ENCODE measurements at regions not wholly inside any gene's neighbourhood (a gene's known extent, or its start where the extent isn't known, plus 50 kb on each side); places are given as distances from the start of the nearest gene placed in this dataset.
"Not testable (repeated sequence)": the region's sequence is repeated elsewhere in the genome, so short reads cannot be mapped to it uniquely, and the experiment has no call there.

GRCh38 chr1:219074084-219074728 lies 99.5 kb upstream of the LYPLAL1 start:
- H3K4me2 ChIP-seq: no peak overlapping the region
- H3K27me3 ChIP-seq: no peaks in the 10 kb centered on the region
- no peaks in the 10 kb centered on the region for H3K4me1 ChIP-seq
- no peak for TF ChIP-seq Cebpa-rat (IDR thresholded peaks at IDR 0.05)
- H3K9me3 ChIP-seq (replicated peaks in 1 of 11): peaks cover 0 to 30% (median 8%) of the 10 kb centered on the region in 11 experiments; a peak in 10 of 22 replicates
- no peak overlapping the region for H3K27ac ChIP-seq
- H3K4me3 ChIP-seq: no peak overlapping the region
- no peaks in the 10 kb centered on the region for H4K20me1 ChIP-seq
- H3K36me3 ChIP-seq: no peaks in the 10 kb centered on the region
- no peak overlapping the region for H3K9ac ChIP-seq

DNA sequence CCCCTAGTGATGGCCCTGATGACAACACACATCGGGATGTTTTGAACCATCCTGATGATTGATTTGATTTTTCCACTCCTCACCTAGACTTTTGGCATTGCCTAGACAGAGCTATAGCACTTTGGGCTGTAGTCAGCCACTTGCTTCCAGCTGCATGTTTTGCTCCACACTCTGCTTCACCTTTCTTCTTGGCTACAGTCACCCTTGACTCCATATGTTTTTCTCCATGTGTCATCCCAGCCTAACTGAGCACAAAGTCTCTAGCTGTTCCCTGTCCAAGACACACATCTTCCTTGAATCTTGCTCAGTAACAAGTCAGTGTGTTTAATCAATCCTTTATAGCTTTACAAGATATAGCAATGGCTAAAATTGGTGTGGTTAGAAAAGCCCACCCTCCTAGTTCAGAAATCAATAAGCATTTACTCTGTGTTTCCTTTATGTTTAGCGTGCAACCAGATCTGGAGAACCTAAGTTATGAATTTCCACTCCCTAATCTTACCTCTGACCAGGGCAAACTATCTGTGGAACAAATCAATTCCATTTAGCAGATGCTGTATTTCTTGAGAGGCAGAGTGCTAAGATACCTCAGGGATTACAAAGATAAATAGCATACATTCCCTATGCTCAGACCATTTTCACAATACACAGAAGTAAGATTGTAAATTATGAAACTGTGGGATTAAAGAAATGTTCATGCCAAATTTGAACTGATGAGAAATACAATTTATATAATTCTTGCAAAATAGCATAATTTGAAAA lies 98.4 kb upstream of the LYPLAL1 start:
- TF ChIP-seq Cebpa-rat (IDR thresholded peaks at IDR 0.05): no peak
- no peaks in the 10 kb centered on the region for H3K36me3 ChIP-seq
- no peak overlapping the region for H3K27ac ChIP-seq

GRCh38 chr1:219076326-219076937 lies 97.2 kb upstream of the LYPLAL1 start:
- no peak overlapping the region for H3K4me3 ChIP-seq

More for the DNA sequence above, 98.4 kb upstream of the LYPLAL1 start:
- no peaks in the 10 kb centered on the region for H3K4me1 ChIP-seq
- peaks cover 0 to 27% (median 8%) of the 10 kb centered on the region in 11 experiments; a peak in 10 of 22 replicates for H3K9me3 ChIP-seq (replicated peaks in 1 of 11)
- no peak overlapping the region for H3K4me3 ChIP-seq
- H4K20me1 ChIP-seq: no peaks in the 10 kb centered on the region
- no peaks in the 10 kb centered on the region for H3K27me3 ChIP-seq
- no peak overlapping the region for H3K9ac ChIP-seq
- no peak overlapping the region for H3K4me2 ChIP-seq

GRCh38 chr1:219077767-219078166 lies 95.9 kb upstream of the LYPLAL1 start:
- not testable (repeated sequence) for H3K36me3 ChIP-seq; H3K27me3 ChIP-seq; H3K9me3 ChIP-seq (replicated peaks in 1 of 11); H3K9ac ChIP-seq; H3K4me2 ChIP-seq; H3K27ac ChIP-seq; H4K20me1 ChIP-seq; H3K4me3 ChIP-seq
- peaks cover 0 to 12% (median 3%) of the 10 kb centered on the region in 10 experiments; a peak in 10 of 20 replicates for H3K4me1 ChIP-seq

More at GRCh38 chr1:219076326-219076937, 97.2 kb upstream of the LYPLAL1 start:
- no peak overlapping the region for H3K27ac ChIP-seq
- no peaks in the 10 kb centered on the region for H3K27me3 ChIP-seq
- no peaks in the 10 kb centered on the region for H3K36me3 ChIP-seq
- H3K4me2 ChIP-seq: no peak overlapping the region
- no peaks in the 10 kb centered on the region; a peak in 1 of 20 replicates for H3K4me1 ChIP-seq
- H3K9ac ChIP-seq: no peak overlapping the region
- TF ChIP-seq Cebpa-rat (IDR thresholded peaks at IDR 0.05): no peak
- H3K9me3 ChIP-seq (replicated peaks in 1 of 11): peaks cover 0 to 18% (median 8%) of the 10 kb centered on the region in 11 experiments; a peak in 10 of 22 replicates
- no peaks in the 10 kb centered on the region for H4K20me1 ChIP-seq

DNA sequence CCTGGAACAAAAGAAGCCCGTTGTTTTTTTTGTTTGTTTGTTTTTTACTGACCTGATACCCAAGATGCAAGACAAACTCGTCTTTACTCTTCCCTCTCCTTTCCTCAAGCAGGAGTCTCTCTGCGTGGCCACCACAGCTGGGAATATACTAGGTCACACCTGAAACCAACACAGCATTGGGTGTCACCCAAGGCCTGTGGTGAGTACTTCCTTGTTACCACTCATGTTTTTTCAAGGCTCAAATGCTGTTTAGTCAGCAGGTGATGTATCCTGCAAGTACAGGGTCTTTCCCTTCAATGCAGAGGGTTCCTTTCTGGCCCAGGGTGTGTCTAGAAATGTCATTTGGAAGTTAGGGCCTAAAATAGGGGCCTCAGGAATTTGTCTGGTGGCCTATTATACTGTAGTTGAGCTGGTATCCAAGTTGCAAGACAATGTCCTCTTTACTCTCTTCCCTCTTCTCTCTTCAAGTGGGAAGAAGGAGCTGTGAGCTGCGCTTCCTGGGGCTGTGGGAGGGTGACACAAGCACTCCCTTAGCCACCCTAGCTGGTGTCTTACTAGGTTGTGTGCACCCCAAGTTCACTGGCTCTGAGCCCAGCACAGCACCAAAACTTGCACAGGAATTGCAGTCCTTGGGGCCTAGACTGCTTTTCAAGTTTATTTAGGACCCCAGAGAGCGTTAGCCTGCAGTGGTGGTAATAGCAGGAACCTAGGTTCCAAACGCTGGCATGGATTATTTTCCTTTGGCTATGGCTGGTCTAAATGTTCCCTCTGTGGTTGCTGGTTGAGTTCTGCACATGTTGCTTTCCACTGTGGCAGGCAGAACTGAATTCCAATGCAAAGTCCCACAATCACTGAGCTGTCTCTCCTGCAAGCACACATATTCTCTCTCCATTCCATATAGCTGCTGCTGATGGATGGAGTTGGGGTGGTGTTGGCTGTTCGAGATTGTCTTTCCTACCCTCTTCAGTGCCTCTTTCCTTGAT lies 91.4 kb upstream of the LYPLAL1 start:
- TF ChIP-seq Cebpa-rat (IDR thresholded peaks at IDR 0.05): no peak
- Histone ChIP-seq H3K27me3 (no peaks in the 10 kb centered on the region), H3K36me3 (no peaks in the 10 kb centered on the region), H3K4me2 (peak overlapping the region in 5 of 11 experiments; percentile 24 to 75 (median 46); a peak in 10 of 22 replicates), H3K4me3 (no peak overlapping the region), H3K9me3 (replicated peaks in 1 of 11) (0 out of 22 replicates have a peak, but pooled peaks cover 0 to 6% (median 0%) of the 10 kb centered on the region in 11 experiments), H3K9ac (no peak overlapping the region), H3K4me1 (peaks cover 9 to 36% (median 19%) of the 10 kb centered on the region in 10 experiments), H4K20me1 (no peaks in the 10 kb centered on the region), H3K27ac (peak overlapping the region in 4 of 11 experiments; percentile 5 to 34 (median 22); a peak in 4 of 22 replicates)

DNA sequence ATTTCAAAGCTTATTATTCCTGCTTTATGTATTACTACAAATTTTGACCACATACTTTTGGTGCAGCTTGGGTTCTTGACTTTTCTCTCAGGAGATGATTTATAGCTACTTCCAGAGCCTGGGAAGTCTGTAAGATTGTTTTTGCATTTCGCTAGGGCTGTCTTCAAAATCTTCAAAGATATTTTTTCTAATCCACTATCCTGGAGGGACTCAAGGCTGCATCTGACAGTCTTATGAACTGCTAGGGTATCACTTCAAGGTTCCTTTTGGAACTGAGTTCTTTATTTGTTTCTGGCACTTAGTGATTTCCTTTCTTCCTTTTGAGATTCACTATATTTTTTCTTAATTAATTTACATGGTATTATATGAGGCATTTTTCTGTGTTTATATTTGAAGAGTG lies 90.0 kb upstream of the LYPLAL1 start:
- Histone ChIP-seq H3K9me3 (replicated peaks in 1 of 11) (no peaks in the 10 kb centered on the region), H3K9ac (no peak overlapping the region), H3K4me1 (peaks cover 10 to 50% (median 32%) of the 10 kb centered on the region in 10 experiments), H3K27ac (no peak overlapping the region), H3K36me3 (no peaks in the 10 kb centered on the region), H3K4me2 (no peak overlapping the region), H3K27me3 (no peaks in the 10 kb centered on the region), H4K20me1 (no peaks in the 10 kb centered on the region), H3K4me3 (no peak overlapping the region)
- no peak for TF ChIP-seq Cebpa-rat (IDR thresholded peaks at IDR 0.05)

- Histone ChIP-seq H3K27me3 (no peaks in the 10 kb centered on the region), H3K9ac (no peak overlapping the region), H3K4me2 (peak overlapping the region in 4 of 11 experiments; percentile 68 to 71 (median 69); a peak in 7 of 22 replicates), H3K4me3 (no peak overlapping the region), H3K27ac (peak overlapping the region in 2 of 11 experiments; percentile 99; a peak in 2 of 22 replicates), H3K36me3 (no peaks in the 10 kb centered on the region), H3K4me1 (peaks cover 14 to 65% (median 47%) of the 10 kb centered on the region in 10 experiments), H4K20me1 (no peaks in the 10 kb centered on the region), H3K9me3 (replicated peaks in 1 of 11) (no peaks in the 10 kb centered on the region)
- no peak for TF ChIP-seq Cebpa-rat (IDR thresholded peaks at IDR 0.05)
Measured at GRCh38 chr1:219085082-219085481, 88.6 kb upstream of the LYPLAL1 start.

DNA sequence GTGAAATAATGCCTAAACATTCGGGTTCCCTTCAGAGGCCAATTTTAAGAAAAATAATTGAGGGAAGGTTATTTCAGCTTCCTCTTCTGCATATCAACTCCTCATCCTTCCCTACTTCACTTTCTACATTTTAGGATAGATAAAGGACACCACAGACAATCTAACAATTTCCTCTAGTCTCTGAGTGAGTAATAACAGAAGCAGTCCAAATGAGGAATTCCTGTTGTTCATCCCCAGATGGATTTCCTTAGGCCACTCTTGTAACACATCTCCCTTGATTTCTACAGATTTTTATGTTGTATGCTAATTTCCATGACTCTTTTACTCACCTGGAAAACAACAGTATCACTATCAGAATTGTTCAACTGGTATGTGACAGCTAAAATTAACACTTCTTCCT lies 87.7 kb upstream of the LYPLAL1 start:
- Histone ChIP-seq H3K27ac (peak overlapping the region in 8 of 11 experiments; percentile 11 to 99 (median 43); a peak in 10 of 22 replicates), H3K36me3 (no peaks in the 10 kb centered on the region), H3K9me3 (replicated peaks in 1 of 11) (no peaks in the 10 kb centered on the region), H3K4me1 (peaks cover 20 to 69% (median 52%) of the 10 kb centered on the region in 10 experiments), H3K9ac (no peak overlapping the region; a peak in 2 of 22 replicates), H3K4me3 (no peak overlapping the region), H3K27me3 (no peaks in the 10 kb centered on the region), H3K4me2 (peak overlapping the region in 9 of 11 experiments; percentile 27 to 71 (median 64); a peak in 17 of 22 replicates), H4K20me1 (no peaks in the 10 kb centered on the region)
- no peak for TF ChIP-seq Cebpa-rat (IDR thresholded peaks at IDR 0.05)

All from BLaER1 treated with 17β-estradiol and CSF1 and Interleukin-3, amounts not matched to agents 10 nM and 100 nM (cell line).